ENCODE measurements at regions not wholly inside any gene's neighbourhood (a gene's known extent, or its start where the extent isn't known, plus 50 kb on each side); places are given as distances from the start of the nearest gene placed in this dataset.
A peak's percentile ranks its signal among the peaks of the same experiment; 100 is the strongest.
"Not testable (repeated sequence)": the region's sequence is repeated elsewhere in the genome, so short reads cannot be mapped to it uniquely, and the experiment has no call there.

DNA sequence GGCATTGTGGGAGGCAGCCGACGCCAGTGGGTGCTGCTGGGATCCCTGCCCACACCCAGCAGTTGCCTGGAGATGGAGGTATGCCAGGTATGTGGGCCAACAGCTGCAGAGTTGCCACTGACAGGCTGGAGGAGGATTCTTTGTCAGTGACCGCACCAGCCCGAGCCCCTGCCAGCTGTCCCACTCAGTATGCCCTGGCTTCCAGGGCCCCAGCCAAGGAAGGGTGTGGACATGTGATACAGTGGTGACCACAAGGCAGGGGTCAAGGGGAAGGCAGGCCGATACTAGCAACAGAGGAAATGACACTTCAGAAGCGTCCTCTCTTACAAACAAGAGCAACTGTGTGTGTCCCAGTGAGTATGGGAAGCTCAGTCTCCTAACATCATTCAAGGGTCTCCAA lies 185.1 kb upstream of the NOTCH2NLA start:
- in situ Hi-C loops (cut with MboI; ENCODE audit: low pct_unique_long_range_greater_than_20kb, low sequenced_read_pairs, unreplicated experiment); DNase-seq (ENCODE audit: low spot score): not testable (repeated sequence)

DNA sequence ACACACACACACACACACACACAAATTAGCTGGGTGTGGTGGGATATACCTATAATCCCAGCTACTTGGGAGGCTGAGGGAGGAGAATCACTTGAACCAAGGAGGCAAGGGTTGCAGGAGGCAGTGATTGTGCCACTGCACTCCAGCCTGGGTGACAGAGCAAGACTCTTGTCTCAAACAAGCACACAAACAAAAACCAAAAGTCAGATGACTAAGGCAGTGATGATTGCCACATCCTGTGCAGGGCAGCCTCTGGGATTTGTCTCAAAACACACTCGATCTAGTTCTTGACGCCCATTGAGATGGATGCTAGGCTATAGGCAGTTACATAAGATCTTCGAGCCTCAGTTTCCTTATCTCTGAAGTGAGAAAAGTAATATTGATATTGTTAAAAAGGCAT lies 183.1 kb upstream of the NOTCH2NLA start:
- DNase-seq (ENCODE audit: low spot score); in situ Hi-C loops (cut with MboI; ENCODE audit: low pct_unique_long_range_greater_than_20kb, low sequenced_read_pairs, unreplicated experiment): not testable (repeated sequence)

DNA sequence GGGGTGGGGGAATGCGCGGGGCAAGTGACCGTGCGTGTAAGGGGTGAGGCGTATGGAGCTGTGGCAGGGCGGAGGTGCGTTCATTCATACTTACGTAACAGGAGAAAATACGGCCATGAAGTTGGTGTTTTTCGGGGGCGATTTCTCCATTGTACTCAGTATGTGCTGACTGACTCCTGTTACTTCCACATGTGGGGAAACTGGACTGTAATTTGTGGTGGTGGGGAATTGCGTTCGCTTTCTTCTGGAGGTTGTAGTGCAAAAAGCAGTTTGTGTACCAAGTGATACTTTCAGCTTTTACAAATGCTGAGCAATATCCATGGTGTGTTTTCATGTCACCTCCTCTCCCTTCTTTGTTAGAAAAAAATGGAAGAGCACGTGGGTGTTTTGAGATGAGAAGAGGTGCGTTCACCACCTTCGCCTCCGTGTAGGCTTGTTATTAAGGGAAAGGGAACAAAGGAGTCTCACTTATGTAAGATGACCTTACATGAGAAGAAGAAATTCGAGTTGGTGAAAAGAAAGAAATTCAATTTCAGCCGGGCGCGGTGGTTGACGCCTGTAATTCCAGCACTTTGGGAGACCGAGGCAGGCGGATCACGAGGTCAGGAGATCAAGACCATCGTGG lies 181.1 kb upstream of the NOTCH2NLA start:
- DNase-seq (ENCODE audit: low spot score); in situ Hi-C loops (cut with MboI; ENCODE audit: low pct_unique_long_range_greater_than_20kb, low sequenced_read_pairs, unreplicated experiment): not testable (repeated sequence)

DNA sequence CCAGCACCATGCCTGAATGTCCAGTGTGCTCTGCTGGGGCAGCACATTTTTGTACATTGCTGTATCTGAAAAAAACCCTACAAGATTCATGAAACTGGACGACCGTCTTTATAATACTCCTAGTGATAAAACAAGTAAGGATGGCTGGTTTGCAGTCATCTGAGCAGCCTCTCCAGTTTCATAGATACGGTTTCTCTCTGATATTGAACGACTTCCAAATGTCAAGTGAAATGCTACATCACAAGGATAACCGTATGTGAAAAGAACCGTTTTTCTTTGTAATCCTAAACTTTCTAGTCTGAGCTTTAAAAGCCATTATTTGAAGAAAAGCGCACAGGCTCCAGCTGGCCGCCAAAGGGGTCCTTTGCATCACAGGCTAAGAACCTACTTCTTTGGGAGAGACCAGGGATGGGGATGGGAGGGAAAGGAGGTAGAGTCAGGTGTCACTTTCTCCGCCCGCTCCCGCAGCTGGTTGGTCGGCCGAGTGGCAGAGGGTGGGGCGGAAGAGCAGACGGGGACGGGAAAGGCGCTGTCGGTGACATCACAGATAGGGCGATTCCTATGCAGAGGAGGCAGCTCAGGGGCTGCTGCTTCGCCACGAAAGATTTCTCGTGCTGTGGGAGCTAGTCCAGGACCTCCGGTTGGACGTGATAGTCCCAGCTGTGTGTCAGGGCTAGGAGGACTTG lies 180.4 kb upstream of the NOTCH2NLA start:
- DNase-seq (ENCODE audit: low spot score); in situ Hi-C loops (cut with MboI; ENCODE audit: low pct_unique_long_range_greater_than_20kb, low sequenced_read_pairs, unreplicated experiment): not testable (repeated sequence)

DNA sequence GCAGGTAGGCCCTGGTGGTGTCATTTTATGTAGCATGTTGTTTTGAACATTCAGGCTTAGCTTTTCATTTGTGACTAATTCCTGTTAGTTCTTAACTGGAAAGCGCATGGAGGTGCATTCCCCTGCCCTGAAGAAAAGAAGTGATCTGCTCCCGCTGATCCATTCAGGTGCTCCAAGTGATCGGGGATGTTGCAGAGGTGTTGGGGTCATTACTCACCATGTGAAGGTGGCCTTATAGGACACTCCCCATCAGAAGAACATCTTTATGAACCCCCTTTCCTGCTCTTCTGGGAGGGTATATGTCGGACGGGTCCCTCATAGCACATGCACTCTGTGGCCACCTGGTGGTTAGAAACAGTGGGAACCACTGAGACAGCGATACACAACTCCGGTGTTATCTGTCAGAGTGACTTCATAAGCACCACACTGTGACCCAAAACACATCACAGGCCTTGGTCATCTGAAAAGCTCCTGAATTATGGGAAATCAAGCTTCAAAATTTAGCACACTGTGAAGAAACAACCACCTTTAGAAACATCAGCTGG lies 172.5 kb upstream of the NOTCH2NLA start:
- in situ Hi-C loops (cut with MboI; ENCODE audit: low pct_unique_long_range_greater_than_20kb, low sequenced_read_pairs, unreplicated experiment); DNase-seq (ENCODE audit: low spot score): not testable (repeated sequence)

DNA sequence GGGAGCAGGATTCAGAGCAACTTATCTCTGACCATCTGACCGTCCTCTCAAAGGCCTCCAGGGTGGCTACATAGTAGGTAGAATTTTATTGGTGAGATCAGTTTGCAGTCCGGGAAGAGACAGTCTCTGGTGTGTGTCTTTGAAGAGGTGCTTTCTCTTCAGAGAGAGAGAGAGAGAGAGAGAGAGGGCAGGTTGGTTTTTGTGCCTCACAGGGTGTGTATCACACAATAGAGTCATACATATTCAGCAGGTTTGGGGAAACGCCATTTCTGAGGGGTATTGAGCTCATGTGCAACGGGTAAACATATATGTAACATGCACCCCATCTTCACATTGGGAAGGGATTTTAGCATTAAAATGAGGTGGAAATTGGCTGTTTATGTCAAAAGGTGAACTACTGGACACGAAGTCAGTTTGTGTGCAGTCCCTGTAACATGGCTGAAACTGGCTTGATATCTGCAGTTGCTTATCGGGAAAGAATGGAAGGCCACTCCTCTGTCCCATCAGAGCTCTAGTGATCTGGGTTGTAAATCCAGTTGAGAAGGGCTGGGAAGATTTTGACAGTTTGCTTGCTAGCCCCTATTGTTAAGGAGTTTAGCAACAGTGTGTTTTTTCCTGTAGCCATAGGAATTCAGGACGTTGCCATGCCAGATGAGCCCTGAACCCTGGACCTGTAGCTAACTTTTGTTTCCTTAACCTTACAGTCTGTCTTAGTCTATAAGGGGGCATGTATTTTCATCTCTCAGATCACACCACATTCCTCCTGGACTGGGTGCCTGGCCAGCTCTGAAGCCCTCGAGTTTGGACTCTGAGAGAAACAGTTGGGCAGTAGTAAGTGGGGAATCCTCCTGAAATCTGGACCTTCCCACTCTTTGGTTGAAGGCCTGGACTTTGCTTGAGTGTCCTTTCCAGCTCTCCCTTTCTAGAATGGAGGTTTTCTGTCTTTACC lies 171.6 kb upstream of the NOTCH2NLA start:
- DNase-seq (ENCODE audit: low spot score); in situ Hi-C loops (cut with MboI; ENCODE audit: low pct_unique_long_range_greater_than_20kb, low sequenced_read_pairs, unreplicated experiment): not testable (repeated sequence)

DNA sequence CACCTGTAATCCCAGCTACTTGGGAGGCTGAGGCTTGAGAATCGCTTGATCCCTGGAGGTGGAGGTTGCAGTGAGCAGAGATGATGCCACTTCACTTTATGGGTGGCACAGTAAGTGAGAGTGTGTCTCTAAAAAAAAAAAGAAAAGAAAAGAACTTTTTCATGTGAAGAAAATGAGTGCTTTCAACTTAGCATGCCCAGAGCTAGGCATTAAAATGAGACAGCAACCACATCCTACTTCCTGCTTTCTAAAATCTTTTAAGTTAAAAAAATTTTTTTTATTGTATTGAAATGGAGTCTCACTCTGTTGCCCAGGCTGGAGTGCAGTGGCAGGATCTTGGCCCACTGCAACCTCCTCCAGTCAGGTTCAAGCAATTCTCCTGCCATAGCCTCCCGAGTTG lies 170.4 kb upstream of the NOTCH2NLA start:
- DNase-seq (ENCODE audit: low spot score); in situ Hi-C loops (cut with MboI; ENCODE audit: low pct_unique_long_range_greater_than_20kb, low sequenced_read_pairs, unreplicated experiment): not testable (repeated sequence)

DNA sequence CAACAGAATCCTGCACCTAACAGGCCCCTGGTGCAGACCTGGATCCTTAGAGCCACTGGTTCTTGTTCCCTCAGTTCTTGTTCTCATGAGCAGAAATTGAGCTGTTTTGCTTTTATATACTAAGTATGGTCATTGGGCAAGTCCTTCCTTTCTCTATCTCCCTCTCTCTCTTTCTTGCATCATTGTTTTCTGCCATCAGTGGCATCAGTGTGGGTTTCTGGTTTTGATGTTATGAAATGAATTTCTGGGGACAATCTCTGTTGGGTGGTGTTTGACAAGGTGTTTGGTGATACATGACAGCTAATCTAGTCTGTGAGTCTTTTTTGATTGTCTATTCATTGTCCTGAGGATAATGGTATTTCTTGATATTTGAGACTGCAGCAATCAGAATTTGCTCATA lies 168.0 kb upstream of the NOTCH2NLA start:
- in situ Hi-C loops (cut with MboI; ENCODE audit: low pct_unique_long_range_greater_than_20kb, low sequenced_read_pairs, unreplicated experiment); DNase-seq (ENCODE audit: low spot score): not testable (repeated sequence)

DNA sequence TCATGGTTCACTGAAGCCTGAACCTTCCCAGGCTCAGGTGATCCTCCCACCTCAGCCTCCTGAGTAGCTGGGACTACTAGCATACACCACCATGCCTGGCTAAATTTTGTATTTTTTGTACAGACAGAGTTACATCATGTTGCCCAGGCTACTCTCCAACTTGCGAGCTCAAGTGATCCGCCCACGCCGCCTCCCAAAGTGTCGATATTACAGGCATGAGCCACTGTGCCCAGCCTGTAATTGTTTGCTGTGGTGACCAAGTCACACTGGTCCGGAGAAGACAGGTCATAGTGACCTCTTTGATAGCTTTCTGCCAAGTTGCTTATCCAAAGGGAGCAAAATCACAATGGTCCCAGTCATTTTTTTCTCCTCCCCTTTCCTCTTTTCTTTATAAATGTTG lies 167.4 kb upstream of the NOTCH2NLA start:
- in situ Hi-C loops (cut with MboI; ENCODE audit: low pct_unique_long_range_greater_than_20kb, low sequenced_read_pairs, unreplicated experiment); DNase-seq (ENCODE audit: low spot score): not testable (repeated sequence)

DNA sequence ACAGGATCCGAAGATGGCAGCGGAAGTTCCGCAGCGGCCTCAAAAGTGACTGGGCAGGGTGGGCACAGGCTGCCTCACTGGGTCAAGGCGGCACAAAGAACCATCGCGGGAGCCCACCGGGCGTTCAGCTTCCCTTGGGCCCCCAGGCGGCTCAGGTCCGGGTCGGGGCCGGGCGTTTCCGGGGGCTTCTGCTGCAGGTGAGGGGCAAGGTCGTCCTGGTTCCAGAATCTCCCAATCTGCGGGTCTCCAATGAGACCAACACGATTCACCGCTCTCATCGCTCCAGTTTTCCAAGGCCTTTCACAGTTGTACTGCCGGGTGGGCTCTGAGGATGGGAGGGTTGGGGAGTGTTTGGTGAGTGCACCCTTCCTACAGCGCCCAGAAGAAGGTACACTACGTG lies 165.0 kb upstream of the NOTCH2NLA start:
- DNase-seq (ENCODE audit: low spot score); in situ Hi-C loops (cut with MboI; ENCODE audit: low pct_unique_long_range_greater_than_20kb, low sequenced_read_pairs, unreplicated experiment): not testable (repeated sequence)

DNA sequence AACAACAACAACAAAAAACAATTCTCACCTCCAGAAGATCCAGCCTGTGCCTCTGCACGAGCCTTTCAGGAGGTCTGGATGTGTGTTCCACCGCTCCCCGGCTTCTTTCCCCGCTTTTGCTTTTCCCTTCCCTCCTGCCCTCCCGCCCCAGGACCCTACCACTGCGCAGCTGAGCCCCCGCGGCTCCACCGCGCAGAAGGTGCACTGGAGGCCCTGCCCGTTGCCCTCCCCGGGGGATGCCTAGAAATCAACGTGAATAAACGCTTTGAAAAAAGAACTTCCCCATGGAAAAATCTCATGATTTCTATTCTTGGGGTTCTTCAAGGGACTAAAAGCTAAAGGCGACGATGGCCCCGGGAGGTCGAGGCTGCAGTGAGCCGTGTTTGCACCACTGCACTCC lies 164.3 kb upstream of the NOTCH2NLA start:
- in situ Hi-C loops (cut with MboI; ENCODE audit: low pct_unique_long_range_greater_than_20kb, low sequenced_read_pairs, unreplicated experiment): not testable (repeated sequence)

DNA sequence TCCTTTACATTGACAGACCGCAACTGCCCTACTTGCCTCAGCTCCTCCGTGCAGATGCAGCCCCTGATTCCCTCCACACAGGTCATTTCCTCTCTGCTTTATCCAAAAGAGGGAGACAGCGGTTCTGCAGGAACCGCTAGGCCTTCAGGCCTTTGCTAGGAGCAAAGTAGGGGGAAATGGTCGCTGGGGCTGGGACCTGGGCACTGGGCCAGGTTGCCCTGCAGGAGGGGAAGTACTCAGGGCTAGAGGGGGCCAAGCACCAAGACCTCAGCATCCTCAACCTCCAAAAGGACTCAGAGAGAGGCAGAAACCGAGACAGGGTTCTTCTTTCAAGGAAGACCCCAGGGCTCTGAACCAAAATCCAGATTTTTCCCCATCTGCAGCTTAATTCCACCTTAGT lies 160.4 kb upstream of the NOTCH2NLA start:
- DNase-seq (ENCODE audit: low spot score); in situ Hi-C loops (cut with MboI; ENCODE audit: low pct_unique_long_range_greater_than_20kb, low sequenced_read_pairs, unreplicated experiment): not testable (repeated sequence)

More for the DNA sequence above, 164.3 kb upstream of the NOTCH2NLA start:
- DNase-seq (ENCODE audit: low spot score): not testable (repeated sequence)

DNA sequence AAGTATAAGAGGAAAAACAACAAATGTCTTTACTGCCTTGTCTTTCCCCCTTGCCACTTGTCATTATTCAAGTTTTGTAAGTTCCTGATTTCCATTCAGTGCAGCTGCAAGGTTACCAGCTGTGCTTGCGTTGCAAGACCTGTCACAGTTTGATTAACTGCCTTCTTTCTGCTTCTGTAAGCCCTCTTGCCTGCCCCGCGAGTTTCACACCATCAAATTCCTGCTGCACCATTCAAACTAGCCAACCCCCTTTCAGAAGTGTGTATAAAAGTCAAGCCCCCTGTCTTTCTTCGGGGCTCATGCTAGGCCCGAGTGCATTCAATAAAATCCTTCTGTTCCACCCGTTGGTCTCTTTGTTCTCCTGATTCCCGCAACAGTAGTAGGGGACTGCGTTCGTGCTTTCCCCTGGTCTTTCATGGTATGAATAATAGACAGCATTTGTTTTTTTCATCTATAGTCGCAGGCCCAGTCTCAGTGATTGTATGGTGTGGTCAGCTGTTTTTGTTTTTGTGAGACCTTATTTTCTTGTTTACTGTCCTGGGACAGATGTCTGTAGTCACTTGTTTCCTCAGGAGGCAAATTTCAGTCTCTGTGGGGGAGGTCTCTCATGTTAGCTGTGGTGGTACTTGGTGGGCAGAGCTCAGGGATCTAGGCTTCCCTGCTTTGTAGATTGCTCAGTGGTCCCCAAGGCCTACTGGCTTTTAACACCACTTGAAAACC lies 159.1 kb upstream of the NOTCH2NLA start:
- DNase-seq (ENCODE audit: low spot score); in situ Hi-C loops (cut with MboI; ENCODE audit: low pct_unique_long_range_greater_than_20kb, low sequenced_read_pairs, unreplicated experiment): not testable (repeated sequence)

DNA sequence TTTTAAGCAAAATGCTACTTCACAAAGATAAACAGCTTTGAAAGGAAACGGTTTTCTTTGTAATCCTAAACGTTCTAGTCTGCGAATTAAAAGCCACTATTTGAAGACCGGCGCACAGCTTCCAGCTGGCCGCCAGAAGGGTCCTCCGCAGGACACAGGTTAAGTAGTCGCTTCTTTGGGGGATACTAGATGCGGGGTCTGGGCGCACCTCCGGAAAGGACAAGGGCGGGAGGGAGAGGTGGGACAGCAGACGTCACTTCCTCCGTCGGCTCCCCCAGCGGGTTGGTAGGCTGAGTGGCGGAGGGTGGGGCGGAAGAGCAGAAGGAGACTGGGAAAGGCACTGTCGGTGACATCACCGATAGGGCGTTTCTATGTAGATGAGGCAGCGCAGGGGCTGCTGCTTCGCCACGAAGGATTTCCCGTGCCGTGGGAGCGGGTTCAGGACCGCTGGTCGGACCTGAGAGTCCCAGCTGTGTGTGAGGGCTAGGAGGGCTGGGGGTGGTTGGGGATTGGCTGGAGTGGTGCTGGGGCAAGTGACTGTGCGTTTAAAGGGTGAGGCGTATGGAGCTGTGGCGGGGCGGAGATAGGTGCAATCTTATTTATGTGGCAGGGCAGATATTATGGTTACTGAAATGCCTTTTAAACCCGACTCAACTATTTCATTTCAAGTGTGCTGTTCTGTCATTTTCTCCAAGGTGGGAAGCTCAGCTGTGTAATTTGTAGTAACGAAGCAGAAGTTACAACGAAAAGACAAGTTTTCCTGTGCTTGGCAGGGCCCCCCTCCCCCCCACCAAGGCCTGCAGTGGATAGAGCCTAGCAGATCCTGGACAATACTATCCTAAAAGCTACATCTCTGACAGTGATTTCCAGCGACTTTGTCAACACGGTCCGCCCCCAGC lies 158.3 kb upstream of the NOTCH2NLA start:
- DNase-seq (ENCODE audit: low spot score): peak; percentile 66
- in situ Hi-C loops (cut with MboI; ENCODE audit: low pct_unique_long_range_greater_than_20kb, low sequenced_read_pairs, unreplicated experiment): not testable (repeated sequence)

DNA sequence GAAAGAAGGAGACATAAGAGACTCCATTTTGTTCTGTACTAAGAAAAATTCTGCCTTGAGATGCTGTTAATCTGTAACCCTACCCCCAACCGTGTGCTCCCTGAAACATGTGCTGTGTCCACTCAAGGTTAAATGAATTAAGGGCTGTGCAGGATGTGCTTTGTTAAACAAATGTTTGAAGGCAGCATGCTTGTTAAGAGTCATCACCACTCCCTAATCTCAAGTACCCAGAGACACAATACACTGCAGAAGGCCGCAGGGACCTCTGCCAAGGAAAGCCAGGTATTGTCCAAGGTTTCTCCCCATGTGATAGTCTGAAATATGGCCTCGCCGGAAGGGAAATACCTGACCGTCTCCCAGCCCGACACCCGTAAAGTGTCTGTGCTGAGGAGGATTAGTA lies 152.4 kb upstream of the NOTCH2NLA start:
- DNase-seq (ENCODE audit: low spot score); in situ Hi-C loops (cut with MboI; ENCODE audit: low pct_unique_long_range_greater_than_20kb, low sequenced_read_pairs, unreplicated experiment): not testable (repeated sequence)

DNA sequence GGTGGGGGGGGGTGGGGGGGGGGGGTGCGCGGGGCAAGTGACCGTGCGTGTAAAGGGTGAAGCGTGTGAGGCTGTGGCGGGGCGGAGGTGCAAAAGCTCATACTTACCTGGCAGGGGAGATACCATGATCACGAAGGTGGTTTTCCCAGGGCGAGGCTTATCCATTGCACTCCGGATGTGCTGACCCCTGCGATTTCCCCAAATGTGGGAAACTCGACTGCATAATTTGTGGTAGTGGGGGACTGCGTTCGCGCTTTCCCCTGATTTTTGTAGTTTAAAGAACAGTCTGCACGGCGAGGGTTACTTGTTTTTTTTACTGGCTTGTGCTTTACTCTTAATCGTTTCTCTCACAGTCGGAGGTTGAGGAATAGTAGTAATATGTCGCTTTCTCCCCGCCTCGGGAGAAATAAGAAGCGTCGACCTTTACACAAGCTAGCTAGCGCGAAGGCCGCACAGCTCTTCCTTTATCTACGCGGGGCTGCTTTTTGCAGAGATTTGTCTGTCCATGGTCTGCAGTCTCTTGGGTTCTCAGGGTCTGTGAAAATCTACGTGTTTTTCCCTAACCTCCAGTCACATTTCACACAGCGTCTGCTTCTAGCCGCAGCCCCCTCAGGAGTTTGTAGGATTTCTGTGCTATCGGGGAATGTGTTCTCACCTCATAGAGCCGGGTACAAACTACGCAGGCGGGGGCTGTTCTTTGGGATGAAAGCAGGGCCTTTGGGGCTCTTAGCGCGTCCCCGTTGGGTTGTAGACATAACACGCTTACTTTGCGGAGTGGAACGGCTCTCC lies 148.1 kb upstream of the NOTCH2NLA start:
- peak; percentile 78 for DNase-seq (ENCODE audit: low spot score)
- in situ Hi-C loops (cut with MboI; ENCODE audit: low pct_unique_long_range_greater_than_20kb, low sequenced_read_pairs, unreplicated experiment): not testable (repeated sequence)

Data from GM13977 (cell line).